ENCODE measurements at regions not wholly inside any gene's neighbourhood (a gene's known extent, or its start where the extent isn't known, plus 50 kb on each side); places are given as distances from the start of the nearest gene placed in this dataset.
"Not testable (repeated sequence)": the region's sequence is repeated elsewhere in the genome, so short reads cannot be mapped to it uniquely, and the experiment has no call there.

- DNase-seq (ENCODE audit: low read depth in 3 of 3), result no peak
Observed at GRCh38 chr12:127503246-127503645, 763.7 kb upstream of the TMEM132C start.

- not testable (repeated sequence) for DNase-seq (ENCODE audit: low read depth in 3 of 3)
Observed at GRCh38 chr12:127503996-127504395, 763.0 kb upstream of the TMEM132C start.

GRCh38 chr12:127504874-127505273 lies 762.1 kb upstream of the TMEM132C start:
- DNase-seq (ENCODE audit: low read depth in 3 of 3), result no peak

- DNase-seq (ENCODE audit: low read depth in 3 of 3), result no peak
Observed at GRCh38 chr12:127507341-127507740, 759.6 kb upstream of the TMEM132C start.

- no peak for DNase-seq (ENCODE audit: low read depth in 3 of 3)
Observed at GRCh38 chr12:127509066-127509778, 757.7 kb upstream of the TMEM132C start.

GRCh38 chr12:127515941-127516340 lies 751.0 kb upstream of the TMEM132C start:
- DNase-seq (ENCODE audit: low read depth in 3 of 3), result no peak

GRCh38 chr12:127516467-127516866 lies 750.5 kb upstream of the TMEM132C start:
- DNase-seq (ENCODE audit: low read depth in 3 of 3), result no peak

- DNase-seq (ENCODE audit: low read depth in 3 of 3), result no peak
Observed at GRCh38 chr12:127519779-127520178, 747.2 kb upstream of the TMEM132C start.

GRCh38 chr12:127526925-127527324 lies 740.0 kb upstream of the TMEM132C start:
- no peak for DNase-seq (ENCODE audit: low read depth in 3 of 3)

- no peak for DNase-seq (ENCODE audit: low read depth in 3 of 3)
Observed at GRCh38 chr12:127528551-127528950, 738.4 kb upstream of the TMEM132C start.

- DNase-seq (ENCODE audit: low read depth in 3 of 3), result no peak
Observed at GRCh38 chr12:127531542-127531941, 735.4 kb upstream of the TMEM132C start.

- no peak for DNase-seq (ENCODE audit: low read depth in 3 of 3)
Observed at GRCh38 chr12:127533353-127533752, 733.6 kb upstream of the TMEM132C start.

GRCh38 chr12:127536833-127537428 lies 730.0 kb upstream of the TMEM132C start:
- no peak for DNase-seq (ENCODE audit: low read depth in 3 of 3)

- DNase-seq (ENCODE audit: low read depth in 3 of 3), result no peak
Observed at GRCh38 chr12:127538316-127538715, 728.7 kb upstream of the TMEM132C start.

GRCh38 chr12:127539226-127539858 lies 727.6 kb upstream of the TMEM132C start:
- no peak for DNase-seq (ENCODE audit: low read depth in 3 of 3)

- no peak for DNase-seq (ENCODE audit: low read depth in 3 of 3)
Observed at GRCh38 chr12:127542391-127542790, 724.6 kb upstream of the TMEM132C start.

- no peak for DNase-seq (ENCODE audit: low read depth in 3 of 3)
Observed at GRCh38 chr12:127542931-127543330, 724.0 kb upstream of the TMEM132C start.

- no peak for DNase-seq (ENCODE audit: low read depth in 3 of 3)
Observed at GRCh38 chr12:127546721-127547505, 720.1 kb upstream of the TMEM132C start.

- no peak for DNase-seq (ENCODE audit: low read depth in 3 of 3)
Observed at GRCh38 chr12:127548123-127548553, 718.8 kb upstream of the TMEM132C start.

GRCh38 chr12:127550271-127550670 lies 716.7 kb upstream of the TMEM132C start:
- no peak for DNase-seq (ENCODE audit: low read depth in 3 of 3)

GRCh38 chr12:127552838-127553237 lies 714.1 kb upstream of the TMEM132C start:
- no peak for DNase-seq (ENCODE audit: low read depth in 3 of 3)

GRCh38 chr12:127555071-127555470 lies 711.9 kb upstream of the TMEM132C start:
- no peak for DNase-seq (ENCODE audit: low read depth in 3 of 3)
